Endodermal cell (in vitro differentiated cells): ENCODE measurements at regions not wholly inside any gene's neighbourhood (a gene's known extent, or its start where the extent isn't known, plus 50 kb on each side); places are given as distances from the start of the nearest gene placed in this dataset.
A peak's percentile ranks its signal among the peaks of the same experiment; 100 is the strongest.

Source experiments
- DNase-seq: peaks from one replicate; pipeline ENCODE4 v3.0.0-alpha.2; 2017
- H3K27ac ChIP-seq: 2 replicates; pipeline ENCODE4 v1.5.1; 2013; ENCODE audit warnings: mild to moderate bottlenecking, low read depth, low read length, moderate library complexity
- H3K27me3 ChIP-seq: 2 replicates; pipeline ENCODE4 v1.6.1; 2013; ENCODE audit warnings: mild to moderate bottlenecking, low read length, moderate library complexity; ENCODE audit not compliant: insufficient read depth, control insufficient read depth, poor library complexity, severe bottlenecking
- H3K36me3 ChIP-seq: 2 replicates; pipeline ENCODE4 v1.7.0; 2013; ENCODE audit warnings: mild to moderate bottlenecking, low read length, moderate library complexity; ENCODE audit not compliant: control insufficient read depth, insufficient read depth
- H3K4me1 ChIP-seq: one replicate; pipeline ENCODE4 v1.7.0; 2013; ENCODE audit warnings: low read length; ENCODE audit not compliant: control insufficient read depth, insufficient read depth
- H3K4me3 ChIP-seq: 2 replicates; pipeline ENCODE4 v1.5.1; 2013; ENCODE audit warnings: mild to moderate bottlenecking, low read length, moderate library complexity
- H3K9ac ChIP-seq: 2 replicates; pipeline ENCODE4 v1.6.1; 2013; ENCODE audit warnings: mild to moderate bottlenecking, low read length, moderate library complexity; ENCODE audit not compliant: poor library complexity, severe bottlenecking; ENCODE audit errors: extremely low read depth
- H3K9me3 ChIP-seq: 2 replicates; pipeline ENCODE4 v1.6.1; 2013; ENCODE audit warnings: mild to moderate bottlenecking, low read length, moderate library complexity; ENCODE audit not compliant: control insufficient read depth
- H3K27ac Mint-ChIP-seq: 2 replicates; pipeline ENCODE4 v1.8.0; 2020; ENCODE audit warnings: mixed read lengths
- H3K27me3 Mint-ChIP-seq: 2 replicates; pipeline ENCODE4 v1.8.0; 2021; ENCODE audit warnings: mild to moderate bottlenecking, mixed read lengths; ENCODE audit not compliant: insufficient read depth
- H3K36me3 Mint-ChIP-seq: 2 replicates; pipeline ENCODE4 v1.8.0; 2020; ENCODE audit warnings: low read depth, mixed read lengths
- H3K4me1 Mint-ChIP-seq: 2 replicates; pipeline ENCODE4 v1.8.0; 2020; ENCODE audit warnings: mixed read lengths
- H3K4me3 Mint-ChIP-seq: 2 replicates; pipeline ENCODE4 v1.8.0; 2020; ENCODE audit warnings: mild to moderate bottlenecking, moderate library complexity, mixed read lengths
- H3K9me3 Mint-ChIP-seq: 2 replicates; pipeline ENCODE4 v1.8.0; 2020; ENCODE audit warnings: mild to moderate bottlenecking, mixed read lengths
- CTCF ChIP-seq: fragments of 200-600 bp; sonication (generic); conservative IDR thresholded peaks from 2 replicates; pipeline ENCODE4 v1.5.0; 2021; ENCODE audit warnings: antibody characterized with exemption, mild to moderate bottlenecking
- WGBS, 2 experiments: methylation state at CpG; one replicate each; pipeline versions ENCODE4 v1.1.5 to v1.1.7; 2013; ENCODE audit warnings: missing lambda C conversion rate in 2 of 2, mixed read lengths in 1 of 2; ENCODE audit not compliant: insufficient coverage in 1 of 2, insufficient read length in 1 of 2; 5-methylcytosine and 5-hydroxymethylcytosine counted together

DNA sequence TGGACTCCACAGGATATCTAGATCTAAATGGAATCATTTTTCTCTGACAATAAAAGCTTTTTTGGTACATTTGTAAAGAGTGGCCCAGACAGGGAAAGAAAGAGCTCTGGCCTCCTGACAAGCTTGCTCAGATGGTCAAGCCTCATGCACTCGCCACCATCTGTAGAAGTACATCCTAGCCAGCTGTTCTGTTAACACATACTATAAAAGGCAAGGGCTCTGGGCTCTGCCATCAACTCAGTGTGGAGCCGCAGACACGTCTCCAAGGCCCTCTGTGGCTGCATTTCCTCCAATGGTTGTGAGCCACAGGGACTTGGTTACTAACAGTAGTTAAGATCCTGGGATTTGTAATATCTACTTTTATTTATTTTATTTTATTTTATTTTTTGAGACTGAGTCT lies 70.8 kb upstream of the KDM7A start:
- Mint-ChIP-seq H3K27ac (no peak overlapping the region), H3K36me3 (no peaks in the 10 kb centered on the region), H3K4me1 (peaks cover 20% of the 10 kb centered on the region), H3K9me3 (no peaks in the 10 kb centered on the region), H3K4me3 (no peak overlapping the region), H3K27me3 (no peaks in the 10 kb centered on the region)
- 89 to 100% methylated on average over 1 to 3 of the region's 3 CpGs for WGBS, 2 experiments
- TF ChIP-seq CTCF = no peak
- Histone ChIP-seq H3K4me1 (no peaks in the 10 kb centered on the region), H3K27me3 (no peaks in the 10 kb centered on the region), H3K9me3 (no peaks in the 10 kb centered on the region), H3K9ac (no peak overlapping the region), H3K27ac (no peak overlapping the region), H3K4me3 (no peak overlapping the region), H3K36me3 (no peaks in the 10 kb centered on the region)
- no peak for DNase-seq

DNA sequence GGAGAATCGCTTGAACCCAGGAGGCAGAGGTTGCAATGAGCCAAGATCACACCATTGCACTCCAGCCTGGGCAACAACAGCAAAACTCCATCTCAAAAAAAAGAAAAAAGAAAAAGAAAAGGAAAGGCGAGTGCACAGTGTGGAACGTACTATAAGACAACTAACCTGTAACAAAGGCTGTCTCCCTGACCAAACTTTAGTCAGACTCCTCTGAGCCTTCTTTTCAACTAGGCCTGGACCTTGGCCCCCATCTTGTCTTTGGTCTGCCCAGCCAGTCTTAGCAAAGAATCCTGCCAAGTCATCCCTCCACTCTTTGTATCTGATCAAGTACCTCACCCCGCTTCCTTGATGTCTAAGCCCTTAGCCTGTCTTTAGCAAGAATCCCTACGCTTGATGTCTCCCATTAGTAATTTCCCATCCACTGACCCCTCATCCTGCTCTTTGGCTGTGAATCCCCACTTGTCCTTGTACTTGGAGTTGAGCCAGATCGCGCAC lies 68.9 kb upstream of the KDM7A start:
- WGBS, 2 experiments = 88 to 98% methylated on average over 1 to 7 of the region's 7 CpGs
- H3K9ac ChIP-seq = no peak overlapping the region
- no peaks in the 10 kb centered on the region for H3K27me3 Mint-ChIP-seq
- no peak overlapping the region for H3K4me3 ChIP-seq
- DNase-seq = no peak
- no peaks in the 10 kb centered on the region for H3K27me3 ChIP-seq
- H3K36me3 Mint-ChIP-seq = no peaks in the 10 kb centered on the region
- peaks cover 29% of the 10 kb centered on the region for H3K4me1 Mint-ChIP-seq
- no peak overlapping the region for H3K27ac Mint-ChIP-seq
- no peaks in the 10 kb centered on the region for H3K36me3 ChIP-seq
- H3K27ac ChIP-seq = no peak overlapping the region
- no peaks in the 10 kb centered on the region for H3K9me3 ChIP-seq
- no peaks in the 10 kb centered on the region for H3K9me3 Mint-ChIP-seq
- no peak for TF ChIP-seq CTCF
- no peaks in the 10 kb centered on the region for H3K4me1 ChIP-seq
- no peak overlapping the region for H3K4me3 Mint-ChIP-seq

DNA sequence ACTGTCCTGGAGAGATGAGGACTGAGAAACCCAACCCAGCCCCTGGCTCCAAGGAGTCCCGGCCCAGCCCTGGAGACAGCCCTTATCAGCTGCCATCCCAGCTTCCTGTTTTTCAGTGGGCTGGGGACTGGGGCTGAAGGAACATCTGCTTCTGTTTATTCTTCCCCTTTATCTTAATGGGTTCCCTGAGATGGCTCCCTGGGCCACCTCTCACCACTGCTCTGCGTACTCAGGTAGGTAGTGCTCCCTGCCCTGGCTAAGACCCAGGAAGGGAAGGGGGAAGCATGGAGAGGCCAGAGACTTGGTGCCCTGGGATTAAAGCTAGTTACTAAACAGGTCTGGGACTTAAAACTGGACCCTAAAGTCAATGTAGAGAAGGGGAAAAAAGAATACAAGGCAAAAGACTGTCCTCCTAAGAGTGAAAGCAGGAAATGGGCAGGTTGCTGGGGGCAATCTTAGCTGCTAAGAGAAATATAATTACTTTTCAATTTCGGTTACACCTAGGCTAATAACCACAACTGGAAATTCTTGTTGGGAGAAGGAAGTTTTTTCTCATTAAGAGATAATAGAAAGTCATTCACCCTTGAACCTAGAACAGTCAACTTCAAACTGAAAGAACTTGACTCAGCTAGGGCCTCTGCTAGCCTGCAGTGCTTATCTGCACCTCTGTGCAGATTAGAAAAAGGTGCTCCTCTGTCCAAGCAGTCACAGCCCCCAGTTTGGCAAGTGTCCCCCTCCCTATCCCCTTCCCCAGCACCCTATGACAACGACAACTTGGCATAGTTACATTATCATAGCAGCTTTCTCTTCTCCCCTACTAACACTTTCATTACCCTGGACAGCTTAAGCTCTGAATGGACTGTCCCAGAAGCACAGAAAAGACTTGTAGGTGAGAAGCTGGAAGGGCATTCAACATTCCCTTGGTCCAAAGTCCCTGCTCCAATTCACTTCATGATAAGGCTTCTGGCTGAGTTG lies 65.6 kb upstream of the KDM7A start:
- no peak overlapping the region for H3K9ac ChIP-seq
- H3K4me3 ChIP-seq = peak overlapping the region; percentile 22
- no peaks in the 10 kb centered on the region for H3K27me3 ChIP-seq
- Mint-ChIP-seq H3K4me1 (peaks cover 26% of the 10 kb centered on the region), H3K9me3 (no peaks in the 10 kb centered on the region), H3K4me3 (peak overlapping the region; percentile 7), H3K27ac (peak overlapping the region; percentile 81), H3K36me3 (no peaks in the 10 kb centered on the region), H3K27me3 (no peaks in the 10 kb centered on the region)
- DNase-seq = peak; percentile 82
- no peaks in the 10 kb centered on the region for H3K4me1 ChIP-seq
- H3K36me3 ChIP-seq = no peaks in the 10 kb centered on the region
- WGBS, 2 experiments = 44 to 61% methylated on average over 1 to 4 of the region's 4 CpGs
- no peak for TF ChIP-seq CTCF
- no peaks in the 10 kb centered on the region for H3K9me3 ChIP-seq
- H3K27ac ChIP-seq = no peak overlapping the region
